ENCODE measurements at regions not wholly inside any gene's neighbourhood (a gene's known extent, or its start where the extent isn't known, plus 50 kb on each side); places are given as distances from the start of the nearest gene placed in this dataset.
"Not testable (repeated sequence)": the region's sequence is repeated elsewhere in the genome, so short reads cannot be mapped to it uniquely, and the experiment has no call there.

DNA sequence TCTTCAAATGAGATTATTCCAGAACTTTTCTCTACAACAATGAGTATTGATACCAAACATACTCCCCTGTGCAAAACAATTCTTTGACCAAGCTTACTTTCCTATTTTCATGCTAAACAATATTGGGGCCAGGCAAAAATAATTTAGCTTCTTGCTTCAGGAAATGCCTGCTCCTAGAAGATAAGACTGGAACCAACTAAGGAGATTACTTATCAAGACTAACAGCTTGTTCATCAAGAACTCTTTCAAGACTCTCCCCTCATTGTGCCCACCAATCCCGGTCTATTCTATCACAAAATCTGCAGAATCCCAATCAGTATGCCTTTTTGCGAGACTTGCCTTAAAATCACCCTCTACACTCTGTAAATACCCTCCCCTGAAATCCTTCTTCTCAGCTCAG is 536.6 kb downstream of the RWDD3 start:
- no peak for DNase-seq (ENCODE audit: low spot score)

DNA sequence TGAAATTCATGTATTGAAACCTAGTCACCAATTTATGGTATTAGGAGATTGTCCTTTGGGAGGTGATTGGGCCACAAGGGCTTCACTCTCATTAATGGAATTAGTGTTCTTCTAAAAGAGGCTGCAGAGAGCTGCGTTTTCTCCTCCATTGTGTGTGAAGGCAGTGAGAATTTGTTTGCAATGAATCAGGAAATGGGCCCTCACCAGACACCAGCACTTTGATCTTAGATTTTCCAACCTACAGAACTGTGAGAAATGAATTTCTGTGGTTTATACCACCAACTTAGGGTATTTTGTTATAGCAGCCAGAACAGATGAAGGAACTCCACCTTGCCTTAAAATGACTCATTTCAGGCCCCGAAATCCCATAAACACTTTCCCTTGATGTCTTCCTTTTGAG is 544.2 kb downstream of the RWDD3 start:
- no peak for DNase-seq (ENCODE audit: low spot score)

DNA sequence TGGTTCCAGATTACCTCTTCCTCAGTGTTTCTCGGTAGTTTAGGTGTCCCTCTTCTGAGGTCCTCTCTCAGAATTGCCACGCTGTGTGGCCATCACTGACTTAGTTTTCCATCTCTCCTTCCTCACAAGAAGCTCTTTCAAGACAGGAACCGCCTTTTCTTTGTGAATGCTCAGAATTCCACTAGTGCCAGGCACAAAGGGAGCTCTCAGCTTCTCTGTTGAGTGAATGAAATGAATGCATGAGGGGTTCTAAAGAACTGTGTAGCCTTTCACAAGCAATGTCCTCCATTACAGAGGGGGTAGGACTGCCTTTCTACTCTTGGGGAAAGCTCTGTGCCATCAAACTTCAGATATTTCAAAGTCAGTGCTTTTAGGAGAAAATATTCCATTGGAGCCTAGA is 546.8 kb downstream of the RWDD3 start:
- no peak for DNase-seq (ENCODE audit: low spot score)

DNA sequence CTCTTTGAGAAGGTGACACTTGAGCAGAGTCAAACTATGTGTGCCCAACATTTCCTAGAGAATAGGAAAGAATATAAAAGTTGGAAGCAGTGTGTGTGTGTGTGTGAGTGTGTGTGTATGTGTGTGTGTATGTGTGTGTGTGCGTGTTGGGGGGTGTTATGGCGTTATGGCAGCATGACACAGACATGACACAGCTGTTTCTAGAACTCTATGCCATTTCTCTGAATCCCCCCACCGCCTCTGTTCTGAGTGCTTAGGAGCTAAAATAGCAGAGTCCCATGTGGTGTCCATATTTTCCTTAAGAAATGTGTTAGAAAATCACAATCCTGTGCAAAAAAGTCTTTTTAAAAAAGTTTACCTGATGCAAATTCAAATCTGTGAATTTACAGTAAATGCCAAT is 556.1 kb downstream of the RWDD3 start:
- DNase-seq (ENCODE audit: low spot score): no peak

DNA sequence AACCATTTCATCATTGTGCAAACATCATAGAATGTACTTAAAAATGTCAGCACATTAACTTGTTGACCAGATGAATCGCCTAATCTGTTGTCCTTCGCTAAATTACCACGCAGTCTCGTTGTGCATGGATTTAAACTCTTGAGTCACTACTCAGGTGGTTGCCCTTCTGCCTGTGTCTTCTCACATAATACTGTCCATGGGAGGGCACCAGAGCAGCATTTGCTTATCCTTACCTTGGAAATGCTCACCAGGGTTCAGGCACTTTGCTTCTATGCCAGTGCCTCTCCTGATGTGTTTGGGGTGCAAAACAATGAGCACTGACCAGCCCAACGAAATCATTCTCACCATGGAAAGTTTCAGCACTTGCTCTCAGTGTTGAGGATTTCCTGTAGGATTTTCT is 559.9 kb downstream of the RWDD3 start:
- no peak for DNase-seq (ENCODE audit: low spot score)

DNA sequence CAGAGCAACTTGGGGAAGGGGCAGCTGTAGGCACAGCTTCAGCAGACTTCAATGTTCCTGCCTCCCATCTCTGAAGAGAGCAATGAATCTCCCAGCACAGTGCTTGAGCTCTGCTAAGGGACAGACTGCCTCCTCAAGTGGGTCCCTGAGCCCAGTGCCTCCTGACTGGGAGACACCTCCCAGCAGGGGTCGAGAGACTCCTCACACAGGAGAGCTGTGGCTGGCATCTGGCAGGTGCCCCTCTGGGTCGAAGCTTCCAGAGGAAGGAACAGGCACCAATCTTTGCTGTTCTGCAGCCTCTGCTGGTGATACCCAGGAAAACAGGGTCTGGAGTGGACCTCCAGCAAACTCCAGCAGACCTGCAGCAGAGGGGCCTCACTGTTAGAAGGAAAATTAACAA is 563.8 kb downstream of the RWDD3 start:
- not testable (repeated sequence) for DNase-seq (ENCODE audit: low spot score)

DNA sequence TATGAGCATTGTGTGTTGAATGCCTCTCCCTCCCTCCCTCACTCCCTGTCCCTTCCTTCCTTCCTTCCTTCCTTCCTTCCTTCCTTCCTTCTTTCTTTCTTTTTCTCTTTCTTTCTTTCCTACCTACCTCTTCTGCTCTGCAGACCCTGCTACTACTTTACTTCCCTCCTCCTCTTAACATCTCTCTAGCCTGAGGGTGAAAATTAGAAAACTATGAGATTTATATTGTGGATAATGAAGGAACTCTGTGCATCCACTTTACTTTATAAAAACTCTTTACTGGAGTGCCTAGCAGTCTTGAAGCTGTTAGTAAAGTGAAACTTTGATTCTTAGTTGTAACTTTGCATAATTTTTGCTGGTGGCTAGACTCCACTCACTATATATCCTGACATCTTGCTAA is 572.2 kb downstream of the RWDD3 start:
- no peak for DNase-seq (ENCODE audit: low spot score)

DNA sequence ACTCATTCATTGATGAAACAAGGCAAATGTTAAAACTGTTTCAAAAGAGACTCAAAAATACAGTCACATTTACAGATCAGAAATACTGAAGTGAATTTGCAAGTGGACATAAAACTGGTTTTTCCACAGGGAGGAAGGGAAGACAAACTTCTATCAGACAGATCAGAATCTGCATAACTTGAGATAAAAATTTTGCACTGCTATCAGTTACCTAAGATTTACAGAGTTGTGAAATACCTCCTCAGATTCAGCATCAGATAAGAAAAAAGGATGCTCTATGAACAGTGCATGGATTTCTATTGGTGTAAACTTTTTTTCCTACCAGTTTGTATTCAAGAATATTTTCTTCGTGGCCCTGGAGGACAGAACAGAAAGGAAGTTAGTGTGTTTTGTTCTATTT is 575.4 kb downstream of the RWDD3 start:
- DNase-seq (ENCODE audit: low spot score): no peak

DNA sequence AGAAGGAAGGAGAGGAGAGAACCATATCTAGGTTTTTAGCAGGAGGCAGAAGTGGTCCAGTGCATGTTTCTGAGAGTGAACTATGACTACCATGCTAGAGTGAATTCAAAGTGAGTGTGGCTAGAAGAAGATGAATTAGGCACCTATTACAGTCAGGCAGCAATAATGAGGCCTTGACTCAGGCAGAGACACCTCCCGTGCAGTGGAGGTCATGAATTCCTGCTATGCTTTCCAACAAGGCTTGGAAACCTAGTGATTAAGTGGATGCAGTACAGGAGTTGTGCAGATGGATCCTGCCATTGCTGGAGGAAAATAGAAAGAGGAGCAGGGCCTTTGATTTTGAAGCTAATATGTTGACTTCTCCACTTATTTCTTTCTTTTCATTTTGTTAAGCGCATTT is 581.5 kb downstream of the RWDD3 start:
- no peak for DNase-seq (ENCODE audit: low spot score)

DNA sequence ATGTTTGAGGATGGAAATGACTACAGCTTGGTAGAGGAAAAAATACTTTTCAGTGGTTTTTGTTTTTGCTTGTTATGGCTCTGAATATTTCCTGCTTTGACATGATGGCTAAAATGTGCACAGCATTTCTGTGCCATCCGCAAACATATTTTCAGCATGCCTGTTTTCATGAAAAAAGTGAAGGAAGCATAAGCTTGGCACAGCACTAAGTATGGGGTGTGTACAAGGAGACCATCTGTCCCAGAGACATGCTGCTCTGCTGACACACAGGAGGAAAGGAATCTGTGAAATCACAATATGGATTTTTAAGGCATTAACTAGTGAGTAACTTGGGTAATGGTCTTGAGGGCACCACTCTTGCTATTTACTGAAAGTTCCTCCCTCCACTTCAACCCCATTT is 595.5 kb downstream of the RWDD3 start:
- DNase-seq (ENCODE audit: low spot score): no peak

DNA sequence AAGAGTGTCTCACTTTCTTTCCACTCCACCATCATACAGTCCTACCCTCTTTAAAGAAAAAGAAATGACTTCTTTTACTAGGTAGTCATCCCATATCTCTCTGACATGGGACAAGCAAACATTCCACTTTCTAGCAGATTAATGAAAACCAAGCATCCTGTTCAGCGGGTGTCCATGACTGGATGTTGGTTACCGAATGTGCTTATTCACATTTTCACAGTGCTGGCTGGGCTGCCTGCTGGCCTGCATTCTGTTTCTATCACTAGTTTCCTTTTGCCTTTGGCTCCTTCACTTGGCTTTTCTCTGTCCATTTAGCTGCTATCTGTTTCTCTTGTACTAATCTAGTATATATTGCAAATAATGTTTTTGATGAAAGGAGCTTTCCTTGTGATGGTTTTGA is 598.4 kb downstream of the RWDD3 start:
- DNase-seq (ENCODE audit: low spot score): no peak

DNA sequence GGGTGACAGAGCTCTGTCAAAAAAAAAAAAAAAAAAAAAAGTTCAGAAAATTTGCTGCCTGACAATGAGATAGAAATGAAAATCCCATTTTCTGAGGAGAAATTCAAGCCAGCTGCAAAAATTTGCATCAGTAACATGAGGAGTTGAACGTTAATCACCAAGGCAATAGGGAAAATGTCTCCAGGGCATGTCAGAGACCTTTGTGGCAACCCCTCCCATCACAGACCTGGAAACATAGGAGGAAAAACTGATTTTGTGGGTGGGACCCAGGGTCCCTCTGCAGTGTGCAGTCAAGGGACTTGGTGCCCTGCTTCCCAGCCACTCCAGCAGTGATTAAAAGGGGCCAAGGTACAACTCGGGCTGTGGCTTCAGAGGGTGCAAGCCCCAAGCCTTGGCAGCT is 615.4 kb downstream of the RWDD3 start:
- DNase-seq (ENCODE audit: low spot score): no peak

DNA sequence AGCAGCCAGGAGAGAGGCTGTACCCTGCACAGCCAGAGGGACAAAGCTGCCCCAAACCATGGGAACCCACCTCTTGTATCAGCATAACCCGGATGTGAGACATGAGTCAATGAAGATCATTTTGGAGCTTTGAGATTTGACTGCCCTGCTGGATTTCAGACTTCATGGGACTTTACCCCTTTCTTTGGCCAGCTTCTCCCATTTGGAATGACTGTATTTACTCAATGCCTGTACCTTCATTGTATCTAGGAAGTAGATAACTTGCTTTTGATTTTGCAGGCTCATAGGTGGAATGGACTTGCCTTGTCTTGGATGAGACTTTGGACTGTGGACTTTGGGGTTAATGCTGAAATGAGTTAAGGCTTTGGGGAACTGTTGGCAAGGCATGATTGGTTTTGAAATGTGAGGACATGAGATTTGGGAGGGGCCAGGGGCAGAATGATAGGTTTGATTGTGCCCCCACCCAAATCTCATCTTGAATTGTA is 616.2 kb downstream of the RWDD3 start:
- DNase-seq (ENCODE audit: low spot score): no peak

DNA sequence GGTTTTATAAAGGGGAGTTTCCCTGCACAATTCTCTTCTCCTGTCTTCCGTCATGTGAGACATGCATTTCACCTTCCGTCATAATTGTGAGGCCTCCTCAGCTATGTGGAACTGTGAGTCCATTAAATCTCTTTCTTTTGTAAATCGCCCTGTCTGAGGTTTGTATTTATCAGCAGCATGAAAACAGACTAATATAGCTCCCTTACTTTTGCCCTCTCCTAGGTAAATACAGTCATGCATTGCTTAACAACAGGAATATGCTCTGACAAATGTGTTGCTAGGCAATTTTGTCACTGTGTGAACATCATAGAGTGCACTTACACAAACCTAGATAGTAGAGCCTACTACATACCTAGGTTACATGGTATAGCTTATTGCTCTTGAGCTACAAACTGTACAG is 616.8 kb downstream of the RWDD3 start:
- DNase-seq (ENCODE audit: low spot score): no peak

DNA sequence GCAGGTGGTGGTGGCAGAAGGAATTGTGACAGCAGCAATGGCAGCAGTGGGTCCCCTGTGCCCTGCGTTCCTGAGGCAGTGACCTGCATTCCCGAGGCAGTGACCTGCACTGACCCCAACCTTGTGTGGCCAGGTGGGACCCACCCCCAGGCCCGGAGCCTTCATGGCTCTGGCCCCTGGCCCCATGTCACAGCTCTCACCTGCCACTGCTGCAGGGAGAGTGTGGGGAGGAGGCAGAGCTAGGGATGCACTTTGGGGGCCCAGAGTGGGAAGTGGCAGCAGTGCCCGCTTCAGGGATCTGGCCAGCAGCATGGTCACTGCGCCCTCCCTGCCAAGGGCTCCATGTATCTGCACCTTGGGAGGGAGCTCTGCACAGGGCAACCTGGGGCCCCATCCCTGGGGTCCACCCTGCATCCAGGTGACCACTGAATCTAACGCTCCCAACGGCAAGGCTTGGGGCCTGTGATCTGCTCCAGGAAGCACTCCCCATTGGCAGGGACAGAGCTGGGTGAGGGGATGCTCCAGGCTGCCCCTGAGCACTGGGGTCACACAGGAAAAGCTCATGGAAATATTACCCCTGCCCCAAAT is 618.6 kb downstream of the RWDD3 start:
- no peak for DNase-seq (ENCODE audit: low spot score)

DNA sequence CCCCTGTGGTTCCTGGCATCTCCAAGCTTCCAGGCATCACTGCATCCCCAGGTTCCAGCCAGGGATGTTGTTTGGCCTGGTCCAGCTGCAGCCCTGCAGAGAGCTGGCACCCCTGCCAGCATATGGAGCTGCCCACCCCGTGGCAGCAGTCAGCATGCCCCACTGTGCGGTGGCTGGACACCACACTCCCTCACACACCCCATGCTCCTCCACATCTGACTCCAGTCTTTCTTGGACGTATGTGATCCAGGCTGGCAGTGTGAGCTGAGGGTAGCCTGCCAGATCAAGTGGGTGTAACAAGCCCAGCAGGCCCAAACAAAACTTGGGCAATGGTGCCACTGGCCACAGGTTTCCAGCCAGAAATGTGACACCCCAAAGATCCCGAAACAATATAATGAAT is 620.4 kb downstream of the RWDD3 start:
- no peak for DNase-seq (ENCODE audit: low spot score)

DNA sequence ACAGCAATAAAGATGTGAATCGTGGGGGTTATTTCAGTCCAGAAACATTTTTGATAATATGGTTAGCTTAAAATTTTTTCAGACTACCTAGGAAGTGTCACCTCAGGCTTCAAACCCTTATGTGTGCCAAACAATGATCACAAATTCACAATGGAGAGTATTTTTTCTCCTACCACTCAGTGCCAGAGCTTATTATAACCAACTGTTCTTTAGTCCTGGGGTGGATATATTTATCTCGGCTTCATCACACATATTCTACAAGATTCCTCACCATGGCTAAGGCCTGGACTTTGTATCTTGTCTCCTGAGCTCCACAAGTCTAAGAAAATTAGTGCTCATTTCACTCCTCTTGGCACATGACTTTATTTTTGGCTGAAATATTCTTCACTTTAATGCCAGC is 629.1 kb downstream of the RWDD3 start:
- DNase-seq (ENCODE audit: low spot score): no peak

DNA sequence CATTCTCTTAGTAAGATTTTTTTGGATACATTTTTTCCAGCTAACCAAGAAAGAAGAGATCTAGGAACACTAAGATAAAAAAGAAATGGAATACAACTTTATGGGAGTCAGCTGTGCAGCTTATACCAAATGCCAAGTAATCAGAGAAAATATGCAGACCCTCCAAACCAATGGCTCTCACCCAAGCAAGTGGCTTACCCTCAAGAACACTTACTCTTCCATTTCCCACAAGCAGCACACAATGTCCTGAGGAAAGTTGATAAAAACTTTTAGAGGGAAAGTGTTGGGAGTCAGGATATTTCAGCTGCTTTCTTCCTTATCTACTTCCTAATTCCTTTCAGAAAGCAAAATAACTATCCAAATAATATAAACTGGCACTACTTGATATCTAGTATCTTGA is 631.8 kb downstream of the RWDD3 start:
- DNase-seq (ENCODE audit: low spot score): no peak

DNA sequence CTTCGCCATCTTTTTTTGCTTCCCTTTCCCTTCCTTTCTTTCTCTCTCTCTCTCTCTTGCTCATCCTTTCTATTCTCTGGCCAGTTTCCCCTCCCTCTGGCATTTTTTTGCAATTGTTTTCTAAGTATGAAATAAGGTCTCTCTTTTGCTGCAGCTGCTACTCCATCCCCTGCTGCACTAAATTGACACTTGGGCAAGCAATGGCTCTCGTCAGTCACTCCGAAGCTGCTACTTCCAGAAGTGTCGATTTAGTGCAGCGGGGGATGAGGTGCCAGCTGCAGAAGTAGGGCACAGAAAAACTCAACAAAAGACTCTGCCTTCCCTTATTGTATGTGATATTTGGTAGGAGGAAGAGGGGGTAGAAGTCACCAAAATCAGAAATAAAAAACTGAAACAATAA is 642.3 kb downstream of the RWDD3 start:
- no peak for DNase-seq (ENCODE audit: low spot score)

DNA sequence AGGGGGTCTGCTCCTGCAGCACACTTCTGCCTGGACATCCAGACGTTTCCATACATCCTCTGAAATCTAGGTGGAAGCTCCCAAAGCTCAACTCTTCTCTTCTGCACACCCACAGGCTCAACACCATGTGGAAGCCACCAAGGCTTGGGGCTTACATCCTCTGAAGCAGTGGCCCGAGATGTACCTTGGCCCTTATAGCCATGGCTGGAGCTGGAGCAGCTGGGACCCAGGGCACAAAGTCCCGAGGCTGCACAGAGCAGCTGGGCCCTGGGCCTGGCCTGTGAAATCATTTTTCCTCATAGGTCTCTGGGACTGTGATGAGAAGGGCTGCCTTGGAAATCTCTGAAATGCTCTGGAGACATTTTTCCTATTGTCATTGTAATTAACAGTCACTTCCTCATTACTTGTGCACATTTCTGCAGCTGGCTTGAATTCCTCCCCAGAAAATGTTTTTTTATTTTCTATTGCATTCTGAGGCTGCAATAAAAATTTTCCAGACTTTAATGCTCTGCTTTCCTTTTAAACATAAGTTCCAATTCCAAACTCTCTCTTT is 645.6 kb downstream of the RWDD3 start:
- no peak for DNase-seq (ENCODE audit: low spot score)

DNA sequence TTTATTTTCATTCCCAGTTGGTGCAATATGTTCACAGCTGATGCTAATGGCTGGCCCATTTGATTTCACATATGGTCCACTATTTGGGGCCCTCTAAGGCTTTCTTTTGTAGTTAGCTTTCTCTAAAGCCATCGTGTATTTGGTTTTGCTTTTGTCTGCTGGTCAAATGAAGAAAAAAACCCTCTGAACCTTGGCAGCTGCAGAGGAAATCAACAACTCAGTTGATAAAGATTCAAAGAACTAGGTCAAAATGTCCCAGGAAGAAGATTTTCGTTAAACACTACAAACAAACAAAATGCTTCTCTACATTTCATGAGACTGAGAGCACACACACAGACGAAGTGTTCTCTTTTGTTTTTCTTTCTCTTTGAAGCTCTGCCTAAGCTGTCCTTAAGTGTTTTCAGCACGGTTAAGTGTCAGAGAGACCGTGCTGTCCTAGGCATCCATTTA is 655.0 kb downstream of the RWDD3 start:
- DNase-seq (ENCODE audit: low spot score): no peak

DNA sequence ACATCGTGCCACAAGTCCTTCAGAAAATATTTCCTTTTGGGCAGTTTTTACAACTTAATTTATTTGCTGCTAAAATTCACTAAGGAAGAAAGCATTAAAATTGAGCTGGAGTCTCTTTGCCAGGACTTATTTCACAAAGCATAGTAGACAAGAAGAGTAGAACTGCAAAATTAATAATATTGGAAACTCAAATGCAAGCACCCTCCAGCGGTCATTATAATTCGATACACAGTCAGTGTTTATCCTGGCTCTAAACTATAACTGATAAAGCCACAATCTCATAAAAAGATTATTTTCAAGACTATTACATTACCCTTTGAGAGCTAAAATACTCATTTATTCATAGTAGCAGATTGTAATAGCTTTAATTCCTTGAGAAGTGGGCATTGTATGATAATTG is 655.4 kb downstream of the RWDD3 start:
- DNase-seq (ENCODE audit: low spot score): no peak

DNA sequence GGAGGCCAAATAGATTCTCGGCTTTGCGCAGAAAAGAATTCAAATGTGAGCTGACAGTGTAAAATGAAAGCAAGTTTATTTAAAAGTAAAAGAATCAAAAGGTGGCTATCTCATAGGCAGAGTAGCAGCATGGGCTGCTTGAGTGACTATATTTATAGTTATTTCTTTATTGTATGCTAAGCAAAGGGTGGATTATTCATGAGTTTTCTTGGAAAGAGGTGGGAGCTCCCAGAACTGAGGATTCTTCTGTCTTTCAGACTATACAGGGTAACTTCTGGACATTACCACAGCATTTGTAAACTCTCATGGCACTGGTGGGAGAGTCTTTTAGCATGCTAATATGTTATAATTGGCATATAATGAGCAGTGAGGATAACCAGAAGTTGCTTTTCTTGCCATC is 659.9 kb downstream of the RWDD3 start:
- no peak for DNase-seq (ENCODE audit: low spot score)

DNA sequence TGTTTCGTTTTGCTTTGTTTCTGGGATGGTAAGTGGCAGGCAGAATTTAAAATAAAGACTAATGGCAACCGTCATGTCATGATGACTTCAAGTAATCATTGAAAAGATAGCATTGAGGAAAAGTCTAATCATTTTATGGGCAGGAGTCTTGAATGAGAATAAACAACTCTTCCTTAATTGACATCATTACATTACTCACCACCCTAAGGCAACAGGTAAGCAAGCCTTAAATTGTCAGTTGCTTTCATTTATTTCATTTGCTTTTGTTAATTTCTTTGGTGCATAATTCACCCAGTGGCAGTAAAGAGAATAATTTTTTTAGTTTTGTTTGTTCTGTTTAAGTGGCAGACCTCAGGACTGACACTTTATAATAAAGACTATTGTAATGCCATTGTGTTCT is 669.0 kb downstream of the RWDD3 start:
- DNase-seq (ENCODE audit: low spot score): no peak

Measured in LoVo (cell line).